HepG2 (cell line): ENCODE measurements at regions not wholly inside any gene's neighbourhood (a gene's known extent, or its start where the extent isn't known, plus 50 kb on each side); places are given as distances from the start of the nearest gene placed in this dataset.

Source experiments
- ATAC-seq: fragments of 200-7000 bp; cut with Tn5 transposase; 3 replicates; pipeline ENCODE4 v1.9.1; 2020; ENCODE audit warnings: mild to moderate bottlenecking, moderate library complexity
- BruUV-seq: library from RNA; stranded (reverse); fragments of 400-500 nt; replicated peaks from 2 replicates; lab custom pipeline; 2021; lab: Mats Ljungman, UMichigan
- CTCF ChIA-PET: fragments of 300-600 bp; formaldehyde crosslinking; extraction: SDS; loops from one replicate; lab custom pipeline; 2021; ENCODE audit warnings: low total read pairs, inconsistent platforms, low intra/inter-chr PET ratio; lab: Yijun Ruan, JAX
- POLR2A ChIA-PET: fragments of 350-600 bp; sonication (Branson Sonifier 250); formaldehyde crosslinking; loops from one replicate; lab custom pipeline; 2020; ENCODE audit warnings: antibody characterized with exemption, inconsistent platforms; lab: Yijun Ruan, JAX
- DNase-seq: peaks from one replicate; pipeline ENCODE4 v3.0.0-alpha.2; 2015; ENCODE audit warnings: low spot score
- FAIRE-seq: peaks from 3 replicates; lab custom pipeline; 2011; peaks lifted over from hg19 to GRCh38; lab: Jason Lieb, UNC
- H2AFZ ChIP-seq: one replicate; pipeline ENCODE4 v1.6.1; 2011; ENCODE audit warnings: low read length, inconsistent platforms
- H3K27ac ChIP-seq: fragments of 300-600 bp; 3 replicates; pipeline ENCODE4 v1.8.0; 2011; ENCODE audit warnings: mixed run types, mild to moderate bottlenecking, mixed read lengths, low read length, inconsistent platforms; ENCODE audit not compliant: insufficient read depth; ENCODE audit errors: extremely low read length
- H3K27me3 ChIP-seq, 2 experiments: fragments of 200-600 bp in 1 of 2; 2 replicates in 1 of 2; 3 replicates in 1 of 2; pipeline versions ENCODE4 v1.6.0 to v1.8.0; 2011; ENCODE audit warnings: low read length in 2 of 2, mild to moderate bottlenecking in 2 of 2, moderate library complexity in 2 of 2, inconsistent platforms in 1 of 2; ENCODE audit not compliant: insufficient read depth in 2 of 2, control insufficient read depth in 1 of 2
- H3K36me3 ChIP-seq, 2 experiments: fragments of 200-600 bp in 1 of 2; replicated peaks in 1 of 2; 2 replicates in 1 of 2; 3 replicates in 1 of 2; pipeline versions ENCODE4 v1.5.1 to v1.8.0; 2011; ENCODE audit warnings: low read length in 2 of 2, inconsistent platforms in 1 of 2; ENCODE audit not compliant: insufficient read depth in 2 of 2, control insufficient read depth in 1 of 2
- H3K4me1 ChIP-seq: 2 replicates; pipeline ENCODE4 v1.5.1; 2012; ENCODE audit warnings: low read length, inconsistent platforms; ENCODE audit not compliant: insufficient read depth
- H3K4me2 ChIP-seq: 2 replicates; pipeline ENCODE4 v1.6.0; 2011; ENCODE audit warnings: low read depth, low read length, inconsistent platforms
- H3K4me3 ChIP-seq, 3 experiments: fragments of 200-600 bp in 1 of 3; sonication (generic), shearing (Covaris generic) in 1 of 3; replicated peaks in 1 of 3; 2 replicates each; pipeline ENCODE4 v1.5.1; 2011 to 2016; ENCODE audit warnings: low read length in 3 of 3, inconsistent platforms in 2 of 3, low read depth in 2 of 3, mild to moderate bottlenecking in 2 of 3, control low read depth in 1 of 3, mixed read lengths in 1 of 3; ENCODE audit not compliant: insufficient read depth in 1 of 3
- H3K79me2 ChIP-seq: one replicate; pipeline ENCODE4 v1.6.1; 2011; ENCODE audit warnings: low read length, inconsistent platforms; ENCODE audit not compliant: insufficient read depth
- H3K9ac ChIP-seq: 2 replicates; pipeline ENCODE4 v1.6.0; 2011; ENCODE audit warnings: mild to moderate bottlenecking, low read depth, low read length, inconsistent platforms; ENCODE audit not compliant: insufficient read depth
- H3K9me3 ChIP-seq: 2 replicates; pipeline ENCODE4 v1.5.1; 2012; ENCODE audit warnings: mild to moderate bottlenecking, low read length
- H4K20me1 ChIP-seq: 2 replicates; pipeline ENCODE4 v1.6.0; 2011; ENCODE audit warnings: inconsistent platforms, mild to moderate bottlenecking, low read length, moderate library complexity; ENCODE audit not compliant: insufficient read depth
- CREB1 ChIP-seq, 2 experiments: fragments of 450-650 bp in 1 of 2; IDR thresholded peaks; 2 replicates each; pipeline ENCODE4 v1.6.1; 2016 to 2017; ENCODE audit warnings: control low read depth in 1 of 2, mild to moderate bottlenecking in 1 of 2, missing compliant biosample characterization in 1 of 2, missing genetic modification characterization in 1 of 2
- HDAC6 ChIP-seq: fragments of 200-600 bp; sonication (generic); IDR thresholded peaks from 2 replicates; pipeline ENCODE4 v1.7.0; 2017; ENCODE audit warnings: mild to moderate bottlenecking, antibody characterized with exemption, low read length, low read depth
- KDM3A ChIP-seq: IDR thresholded peaks from 2 replicates; pipeline ENCODE4 v1.6.1; 2018; ENCODE audit warnings: low read depth, missing compliant biosample characterization
- WIZ ChIP-seq: sonication (generic); formaldehyde crosslinking; IDR thresholded peaks from 2 replicates; pipeline ENCODE4 v1.5.1; 2020; ENCODE audit warnings: mild to moderate bottlenecking, missing genetic modification reagents
- ZFP82 ChIP-seq: sonication (generic); formaldehyde crosslinking; IDR thresholded peaks from 2 replicates; pipeline ENCODE4 v1.5.1; 2020; ENCODE audit warnings: mild to moderate bottlenecking, missing genetic modification reagents, borderline replicate concordance
- ZKSCAN5 ChIP-seq: sonication (generic); formaldehyde crosslinking; IDR thresholded peaks from 2 replicates; pipeline ENCODE4 v1.5.1; 2020; ENCODE audit warnings: mild to moderate bottlenecking, missing genetic modification reagents
- ZMYM2 ChIP-seq: sonication (generic); formaldehyde crosslinking; IDR thresholded peaks from 2 replicates; pipeline ENCODE4 v1.8.0; 2022; ENCODE audit warnings: mild to moderate bottlenecking, missing genetic modification reagents
- ZNF709 ChIP-seq: sonication (generic); formaldehyde crosslinking; IDR thresholded peaks from 2 replicates; pipeline ENCODE4 v1.5.0; 2020; ENCODE audit warnings: mild to moderate bottlenecking, missing genetic modification reagents
- WGBS: methylation state at CpG from one replicate; pipeline ENCODE4 v1.1.6; 2017; ENCODE audit warnings: low lambda C conversion rate; 5-methylcytosine and 5-hydroxymethylcytosine counted together
- in situ Hi-C: cut with HindIII; loops from 2 replicates; pipeline ENCODE4 v1.10.0; 2017; ENCODE audit warnings: low pct_unique_long_range_greater_than_20kb; ENCODE audit not compliant: extremely low pct_ligation_motif_present
- intact Hi-C: fragments of 100-400 bp; cut with micrococcal nuclease; formaldehyde crosslinking; loops from one replicate; pipeline ENCODE4 v1.10.0; 2022; ENCODE audit not compliant: unreplicated experiment
- TF ChIP-seq, protein P1 (sequence below): sonication (generic); formaldehyde crosslinking; IDR thresholded peaks from 2 replicates; pipeline ENCODE4 v1.5.1; 2020; ENCODE audit warnings: mild to moderate bottlenecking, missing genetic modification reagents, borderline replicate concordance
- TF ChIP-seq, protein P2 (sequence below): sonication (generic); formaldehyde crosslinking; IDR thresholded peaks from 2 replicates; pipeline ENCODE4 v1.8.1; 2022; ENCODE audit warnings: mild to moderate bottlenecking, missing genetic modification reagents
- TF ChIP-seq, protein P3 (sequence below): sonication (generic); formaldehyde crosslinking; IDR thresholded peaks from 2 replicates; pipeline ENCODE4 v1.8.0; 2022; ENCODE audit warnings: missing genetic modification reagents, mild to moderate bottlenecking, inconsistent platforms, borderline replicate concordance

DNA sequence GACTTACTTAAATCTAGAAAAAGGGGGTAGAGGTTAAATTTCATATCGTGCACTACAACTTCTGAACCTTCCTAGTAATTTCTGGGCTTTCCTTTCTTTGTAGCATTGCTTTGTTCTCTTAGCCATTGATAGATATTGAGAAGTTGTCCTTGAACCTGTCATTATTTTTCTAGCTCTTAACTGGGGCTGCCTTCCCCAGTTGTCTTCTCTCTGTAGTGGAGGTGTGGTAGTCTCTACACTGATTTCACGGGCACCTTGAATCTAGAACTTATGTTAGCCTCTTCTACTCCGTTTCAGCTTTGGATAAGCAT, 504.0 kb downstream of the PCNX1 start:
- H4K20me1 ChIP-seq, result no peaks in the 10 kb centered on the region
- TF ChIP-seq, protein P1, sequence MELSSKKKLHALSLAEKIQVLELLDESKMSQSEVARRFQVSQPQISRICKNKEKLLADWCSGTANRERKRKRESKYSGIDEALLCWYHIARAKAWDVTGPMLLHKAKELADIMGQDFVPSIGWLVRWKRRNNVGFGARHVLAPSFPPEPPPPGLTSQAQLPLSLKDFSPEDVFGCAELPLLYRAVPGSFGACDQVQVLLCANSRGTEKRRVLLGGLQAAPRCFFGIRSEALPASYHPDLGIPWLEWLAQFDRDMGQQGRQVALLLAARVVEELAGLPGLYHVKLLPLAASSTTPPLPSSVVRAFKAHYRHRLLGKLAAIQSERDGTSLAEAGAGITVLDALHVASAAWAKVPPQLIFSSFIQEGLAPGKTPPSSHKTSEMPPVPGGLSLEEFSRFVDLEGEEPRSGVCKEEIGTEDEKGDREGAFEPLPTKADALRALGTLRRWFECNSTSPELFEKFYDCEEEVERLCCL (CRISPR knock-in tag), result no peak
- TF ChIP-seq ZNF709, result no peak
- no peak for TF ChIP-seq KDM3A (CRISPR knock-in tag)
- TF ChIP-seq, protein P2, sequence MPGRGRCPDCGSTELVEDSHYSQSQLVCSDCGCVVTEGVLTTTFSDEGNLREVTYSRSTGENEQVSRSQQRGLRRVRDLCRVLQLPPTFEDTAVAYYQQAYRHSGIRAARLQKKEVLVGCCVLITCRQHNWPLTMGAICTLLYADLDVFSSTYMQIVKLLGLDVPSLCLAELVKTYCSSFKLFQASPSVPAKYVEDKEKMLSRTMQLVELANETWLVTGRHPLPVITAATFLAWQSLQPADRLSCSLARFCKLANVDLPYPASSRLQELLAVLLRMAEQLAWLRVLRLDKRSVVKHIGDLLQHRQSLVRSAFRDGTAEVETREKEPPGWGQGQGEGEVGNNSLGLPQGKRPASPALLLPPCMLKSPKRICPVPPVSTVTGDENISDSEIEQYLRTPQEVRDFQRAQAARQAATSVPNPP (CRISPR knock-in tag), result no peak
- TF ChIP-seq ZKSCAN5, result no peak
- TF ChIP-seq, protein P3, sequence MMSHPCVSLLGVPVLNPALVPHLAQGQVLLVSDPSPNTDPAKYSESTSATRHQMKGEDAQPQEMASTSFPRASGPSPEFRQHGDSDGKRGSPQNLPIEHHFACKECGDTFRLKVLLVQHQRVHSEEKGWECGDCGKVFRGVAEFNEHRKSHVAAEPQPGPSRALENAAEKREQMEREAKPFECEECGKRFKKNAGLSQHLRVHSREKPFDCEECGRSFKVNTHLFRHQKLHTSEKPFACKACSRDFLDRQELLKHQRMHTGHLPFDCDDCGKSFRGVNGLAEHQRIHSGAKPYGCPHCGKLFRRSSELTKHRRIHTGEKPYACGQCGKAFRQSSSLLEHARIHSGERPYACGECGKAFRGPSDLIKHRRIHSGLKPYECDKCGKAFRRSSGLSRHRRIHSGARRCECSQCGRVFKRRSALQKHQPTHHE (CRISPR knock-in tag), result no peak
- TF ChIP-seq ZMYM2 (CRISPR knock-in tag), result no peak
- no peak for TF ChIP-seq HDAC6
- no peak for TF ChIP-seq ZFP82 (CRISPR knock-in tag)
- no peak for TF ChIP-seq WIZ (CRISPR knock-in tag)
- no peak for TF ChIP-seq CREB1 (IDR thresholded peaks at IDR 0.05)
- no peak for TF ChIP-seq CREB1 (CRISPR knock-in tag; IDR thresholded peaks at IDR 0.05)
- in situ Hi-C loops (no loop called here), intact Hi-C loops (no loop called here)
- DNase-seq, result no peak
- no peaks in the 10 kb centered on the region for H3K9me3 ChIP-seq
- H3K27ac ChIP-seq, result peak overlapping the region; percentile 15
- H3K9ac ChIP-seq, result no peak overlapping the region
- CTCF ChIA-PET, result no interaction called here
- no peaks in the 10 kb centered on the region for H3K36me3 ChIP-seq
- 73% methylated on average over 3 of the region's 3 CpGs for WGBS
- POLR2A ChIA-PET, result no interaction called here
- no peaks in the 10 kb centered on the region for H3K79me2 ChIP-seq
- H3K4me3 ChIP-seq, result no peak overlapping the region
- H2AFZ ChIP-seq, result no peak overlapping the region
- H3K4me2 ChIP-seq, result no peak overlapping the region
- peaks cover 13% of the 10 kb centered on the region for H3K4me1 ChIP-seq
- FAIRE-seq, result no peak
- no TSS peak for BruUV-seq
- H3K27me3 ChIP-seq, result no peaks in the 10 kb centered on the region
- ATAC-seq, result no peak
